Erythroblast (primary cell): ENCODE measurements at regions not wholly inside any gene's neighbourhood (a gene's known extent, or its start where the extent isn't known, plus 50 kb on each side); places are given as distances from the start of the nearest gene placed in this dataset.

Experiments used
- GATA1 ChIP-seq: IDR thresholded peaks from 2 replicates; pipeline ENCODE4 v1.6.1; 2011; ENCODE audit warnings: low read depth, mild to moderate bottlenecking, control low read depth, low read length, moderate library complexity
- POLR2A ChIP-seq: IDR thresholded peaks from 2 replicates; pipeline ENCODE4 v1.6.1; 2011; ENCODE audit warnings: mild to moderate bottlenecking, low read length

GRCh38 chr6:93943661-93944060, 524.3 kb upstream of the EPHA7 start:
- TF ChIP-seq POLR2A (no peak), GATA1 (no peak)
